GM21737 (cell line): ENCODE measurements at regions not wholly inside any gene's neighbourhood (a gene's known extent, or its start where the extent isn't known, plus 50 kb on each side); places are given as distances from the start of the nearest gene placed in this dataset.

ENCODE experiments used
- ATAC-seq: cut with Tn5 transposase; IDR thresholded peaks from one replicate; pipeline ENCODE4 v1.9.1; 2021; ENCODE audit warnings: mild to moderate bottlenecking, moderate library complexity; ENCODE audit not compliant: unreplicated experiment

DNA sequence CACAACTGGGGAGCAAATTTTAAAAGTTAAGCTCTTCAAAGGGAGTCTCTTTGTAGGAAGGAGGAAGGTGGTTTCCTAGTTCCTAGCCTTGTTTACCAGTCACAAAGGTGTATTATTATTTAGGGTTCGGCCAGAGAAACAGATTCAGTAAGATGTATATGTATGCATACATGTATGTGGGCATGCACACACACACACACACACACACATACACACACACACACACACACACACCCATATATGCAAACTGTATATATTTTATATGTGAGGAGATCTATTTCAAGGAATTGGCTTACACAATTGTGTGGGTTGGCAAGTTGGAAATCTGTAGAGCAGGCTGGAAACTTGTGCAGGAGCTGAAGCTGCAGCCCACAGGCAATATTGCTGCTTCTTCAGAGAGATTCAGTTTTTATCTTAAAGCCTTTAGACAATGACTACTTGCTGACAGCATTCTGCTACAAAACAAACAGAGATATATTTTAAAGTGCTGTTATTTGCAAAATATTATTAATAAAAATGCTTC is 75.3 kb upstream of the DNAH5 start:
- no peak for ATAC-seq

DNA sequence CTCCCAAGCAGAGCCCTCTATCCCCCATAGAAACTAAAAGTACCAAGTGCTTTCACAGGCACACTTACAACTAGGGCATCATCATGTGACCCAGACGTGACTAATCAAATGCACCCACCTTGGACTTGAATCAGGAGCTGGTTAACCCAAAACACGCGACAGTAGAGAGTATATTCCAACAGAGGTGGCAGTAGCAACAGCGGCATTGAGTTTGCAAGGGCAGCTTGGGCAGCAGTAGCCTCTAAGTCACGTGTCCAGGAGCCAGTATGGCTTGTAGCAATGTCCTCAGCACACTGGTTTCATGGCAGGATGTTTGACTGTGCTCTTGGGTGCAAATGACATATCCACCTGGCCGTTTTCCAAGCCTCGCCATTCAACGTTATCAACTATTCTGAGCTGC is 73.4 kb upstream of the DNAH5 start:
- ATAC-seq = no peak

DNA sequence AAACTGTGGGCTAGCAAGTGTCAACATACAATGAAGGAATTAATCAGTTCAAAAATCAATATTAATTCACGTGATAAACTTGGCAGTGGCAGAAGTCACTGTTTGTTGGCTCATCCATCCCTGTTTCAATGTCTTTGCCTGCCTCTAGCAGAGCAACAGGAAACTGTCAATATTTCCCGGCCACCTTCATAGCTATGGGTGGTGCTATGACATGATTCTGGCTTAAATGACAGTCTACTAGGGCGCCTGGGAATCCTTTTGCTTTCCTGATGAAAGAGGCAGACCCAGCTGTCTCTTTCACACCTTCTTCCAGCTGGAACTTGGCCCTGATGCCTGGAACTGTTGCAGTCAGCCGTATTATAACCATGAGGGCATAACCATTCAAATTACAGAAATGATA is 72.1 kb upstream of the DNAH5 start:
- ATAC-seq = no peak

DNA sequence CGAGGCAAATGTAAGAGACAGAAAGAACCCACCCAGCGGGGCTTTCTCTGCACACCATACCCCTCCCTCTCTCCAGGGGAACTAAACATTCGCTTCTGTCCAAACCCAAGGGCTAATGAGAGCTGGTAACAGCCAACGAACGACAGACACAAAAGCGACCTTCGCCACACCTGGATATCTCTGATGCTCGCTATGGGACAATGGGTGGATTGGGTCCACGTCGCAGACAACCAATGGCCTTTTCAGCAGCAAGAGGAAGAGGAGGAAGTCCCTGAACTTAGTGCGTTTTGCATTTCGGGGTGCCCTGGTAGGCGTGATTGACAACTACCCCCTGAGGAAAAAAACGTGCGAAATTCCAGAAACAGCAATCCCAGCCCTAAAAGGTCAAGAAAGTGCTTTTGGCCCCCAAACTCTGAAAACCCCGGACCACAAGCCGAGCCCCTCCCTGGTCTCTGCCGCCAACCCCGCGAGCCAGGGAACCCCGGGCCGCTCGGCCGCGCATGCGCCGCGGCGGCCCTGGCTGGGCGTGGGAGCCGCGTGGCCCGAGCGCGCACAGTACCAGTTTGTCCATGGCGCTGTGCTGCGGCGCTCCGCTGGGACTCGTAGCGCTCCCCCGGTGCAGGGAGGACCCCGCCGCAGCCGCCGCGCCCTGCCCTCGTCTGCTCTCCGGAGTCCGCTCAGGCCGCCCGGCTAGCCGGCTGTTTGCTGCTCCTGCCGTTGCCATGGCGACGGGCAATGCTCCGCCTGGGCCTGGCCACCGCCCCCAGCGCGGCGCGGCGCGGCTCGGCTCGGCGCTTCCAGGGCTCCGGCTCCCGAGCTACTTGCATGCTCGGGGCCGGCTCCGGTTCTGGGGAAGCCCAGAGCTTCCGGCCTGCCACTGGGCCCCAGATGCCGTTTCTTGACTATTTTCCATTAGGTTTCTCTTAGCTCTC is 66.9 kb upstream of the DNAH5 start:
- peak; percentile 94 for ATAC-seq

DNA sequence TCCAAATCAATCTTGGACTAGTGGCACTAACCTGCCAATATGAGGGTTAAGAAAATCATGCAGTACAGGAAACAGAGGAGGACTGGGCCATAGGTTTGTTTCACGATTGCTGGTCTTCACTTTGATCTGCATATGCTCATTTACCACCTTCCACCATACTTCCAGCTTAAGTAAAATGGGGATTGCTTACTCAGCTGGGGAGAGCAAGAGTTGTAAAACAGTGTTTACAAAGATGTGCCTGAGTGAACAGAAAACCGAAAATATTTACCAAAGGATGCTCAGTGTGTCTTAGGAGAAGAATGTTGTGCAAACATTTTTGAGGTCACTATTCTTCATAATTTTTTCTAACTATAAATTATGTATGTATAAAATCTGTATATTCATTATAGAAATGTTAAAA is 65.1 kb upstream of the DNAH5 start:
- ATAC-seq = no peak

DNA sequence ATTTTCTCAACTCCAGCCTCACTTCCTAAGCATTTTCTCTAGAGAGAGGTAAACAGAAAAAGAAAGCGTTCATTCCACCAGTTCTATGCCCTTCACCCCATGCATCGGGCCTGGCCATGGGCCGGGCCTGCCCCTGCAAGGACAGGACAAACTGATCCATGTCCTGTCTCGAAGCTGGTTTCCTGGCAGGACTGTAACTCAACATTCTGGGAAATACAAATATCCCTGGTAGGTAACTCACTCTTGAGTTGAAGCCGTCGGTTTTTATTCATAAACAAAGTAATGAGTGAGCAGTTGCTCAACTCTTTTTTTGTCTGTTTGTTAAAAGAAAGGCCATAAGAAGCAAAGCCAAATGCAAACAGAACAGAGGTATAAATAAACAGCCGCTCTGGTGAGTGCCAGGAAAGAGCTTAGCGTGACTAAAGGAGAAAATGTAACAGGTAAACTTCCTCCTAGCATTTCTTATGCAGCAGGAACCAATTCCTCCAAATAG is 64.4 kb upstream of the DNAH5 start:
- no peak for ATAC-seq

DNA sequence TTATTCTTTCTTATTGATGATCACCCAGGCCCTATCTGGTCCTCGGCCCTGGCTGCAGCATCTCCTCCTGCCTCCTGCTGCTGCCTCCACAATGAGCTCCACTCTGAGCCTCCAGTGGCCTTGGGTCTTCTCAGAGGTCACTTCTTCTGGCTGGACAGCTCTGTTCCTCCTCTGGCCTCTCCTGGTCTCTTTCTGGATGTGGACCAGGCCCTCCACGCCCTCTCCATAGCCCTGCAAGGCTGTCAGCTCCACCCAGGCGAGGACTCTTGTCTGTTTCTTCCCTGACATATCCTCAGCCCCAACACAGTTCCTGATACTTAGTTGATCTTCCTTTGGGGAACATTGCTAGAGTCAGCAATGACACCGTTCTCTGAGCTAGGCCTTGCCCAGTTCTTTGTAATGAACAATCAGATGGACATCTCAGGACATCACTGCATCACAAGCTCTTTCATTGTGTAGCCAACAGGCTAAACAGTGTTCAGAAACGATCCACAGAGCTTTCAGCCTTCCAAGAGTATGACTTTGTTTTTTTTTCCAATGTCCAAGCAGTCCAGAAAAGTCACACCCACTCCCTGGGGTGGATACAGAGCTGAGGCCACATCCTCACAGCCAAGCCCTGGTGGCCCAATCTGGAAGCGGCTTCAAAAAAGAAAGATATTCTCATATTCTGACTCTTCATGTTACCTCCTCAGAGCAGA is 62.5 kb upstream of the DNAH5 start:
- ATAC-seq = no peak

DNA sequence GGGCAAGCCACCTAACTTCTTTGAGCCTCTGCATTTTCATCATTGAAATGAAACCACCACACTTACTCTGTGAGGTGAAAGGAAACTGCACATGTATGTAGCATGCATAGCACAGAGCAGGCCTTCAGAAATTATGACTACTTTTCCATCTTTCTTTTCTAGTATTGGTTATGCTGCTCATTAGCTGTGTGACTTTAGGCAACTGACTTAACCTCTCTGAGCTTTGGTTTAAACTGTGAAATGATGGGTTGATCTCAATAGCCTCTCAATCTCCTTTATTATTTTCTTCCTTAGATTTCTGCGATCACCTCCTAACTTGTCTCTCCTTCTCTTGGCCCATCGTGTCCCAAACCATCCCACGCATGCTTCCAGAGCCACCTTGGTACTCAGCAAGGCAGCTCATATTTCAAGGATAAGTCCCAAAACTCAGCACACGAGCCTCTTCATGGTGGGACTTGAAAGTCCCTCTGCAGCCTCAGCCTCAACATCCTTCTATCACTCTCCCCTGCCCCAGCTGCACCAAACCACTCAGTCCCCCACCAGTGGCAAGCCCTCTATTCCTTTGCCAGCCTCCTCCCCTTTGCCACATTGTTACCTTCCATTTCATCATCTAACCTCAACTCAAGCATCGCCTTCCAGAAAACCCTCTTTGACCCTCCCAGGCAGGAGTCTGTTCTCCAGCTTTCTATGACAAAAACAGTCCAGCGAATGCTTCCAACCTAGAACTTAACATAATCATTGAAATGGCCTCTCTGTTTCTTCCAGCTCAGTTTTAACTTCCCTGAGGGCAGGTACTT is 60.3 kb upstream of the DNAH5 start:
- no peak for ATAC-seq

DNA sequence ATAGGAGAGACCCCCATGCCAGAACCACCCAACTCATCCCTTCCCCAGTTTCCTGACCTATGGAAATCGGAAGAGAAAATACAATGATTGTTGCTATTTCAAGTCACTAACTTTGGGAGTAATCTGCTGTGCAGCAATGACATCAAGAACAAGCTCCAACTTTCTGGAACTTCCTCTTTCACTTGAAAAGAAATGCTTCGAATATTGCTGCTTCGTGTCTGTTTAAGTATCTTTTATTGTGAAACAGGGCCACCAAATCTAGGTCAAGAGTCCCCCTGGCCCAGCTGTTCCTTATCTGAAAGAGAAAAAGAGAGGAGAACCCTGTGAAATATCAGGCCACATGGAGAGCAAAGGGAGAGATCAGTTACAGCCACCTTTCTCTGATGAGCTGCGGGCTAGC is 59.4 kb upstream of the DNAH5 start:
- ATAC-seq = no peak

DNA sequence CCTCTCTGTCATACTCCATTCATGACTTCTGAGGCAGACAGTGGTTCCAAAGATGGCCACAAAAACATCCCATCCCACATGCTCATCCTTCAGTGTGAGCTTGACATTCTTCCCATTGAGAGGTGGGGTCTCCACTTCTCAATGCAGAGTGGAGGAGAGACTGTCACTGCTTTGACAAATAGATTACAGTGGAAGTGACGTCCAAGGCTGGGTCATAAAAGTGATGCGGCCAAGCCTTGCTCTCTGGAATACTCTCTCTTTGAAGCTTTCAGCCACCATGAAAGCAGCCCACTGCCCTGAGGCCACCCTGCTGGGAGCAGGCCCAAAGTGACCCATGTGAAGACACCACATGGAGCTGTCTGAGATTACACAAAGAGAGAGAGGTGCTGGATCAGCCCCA is 59.0 kb upstream of the DNAH5 start:
- ATAC-seq = no peak

DNA sequence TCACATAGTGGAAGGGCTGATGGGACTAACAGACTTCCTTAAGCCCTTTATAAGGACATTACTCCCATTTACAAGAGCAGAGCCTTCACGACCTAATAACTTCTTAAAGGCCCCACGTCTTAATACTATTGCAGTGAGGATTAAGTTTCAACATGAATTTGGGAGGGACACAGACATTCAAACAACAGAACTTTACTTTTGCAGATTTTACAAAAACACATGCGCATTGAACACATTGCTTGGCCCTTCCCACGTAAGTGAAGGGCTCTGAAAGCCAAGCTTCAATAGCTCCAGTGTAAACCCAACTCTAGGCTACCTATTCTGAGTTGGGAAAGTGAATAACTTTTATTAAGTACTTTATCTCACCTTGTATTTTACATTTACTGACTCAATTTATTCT is 53.8 kb upstream of the DNAH5 start:
- ATAC-seq = no peak

DNA sequence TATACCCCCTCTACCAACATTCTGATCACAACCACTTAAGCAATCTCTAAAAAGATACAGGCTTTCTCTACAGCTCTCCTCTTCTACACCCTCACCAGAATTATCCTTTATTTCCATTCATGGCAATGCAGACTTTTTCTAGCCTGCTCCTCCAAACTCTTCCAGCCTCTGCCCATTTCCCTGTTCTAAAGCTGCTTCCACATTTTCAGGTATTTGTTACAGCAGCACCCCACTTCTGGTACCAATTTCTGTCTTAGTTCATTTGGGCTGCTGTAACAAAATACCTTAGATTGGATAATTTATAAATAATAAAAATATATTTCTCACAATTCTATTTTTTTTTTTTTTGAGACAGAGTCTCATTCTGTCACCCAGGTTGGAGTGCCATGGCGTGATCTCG is 53.0 kb upstream of the DNAH5 start:
- no peak for ATAC-seq

DNA sequence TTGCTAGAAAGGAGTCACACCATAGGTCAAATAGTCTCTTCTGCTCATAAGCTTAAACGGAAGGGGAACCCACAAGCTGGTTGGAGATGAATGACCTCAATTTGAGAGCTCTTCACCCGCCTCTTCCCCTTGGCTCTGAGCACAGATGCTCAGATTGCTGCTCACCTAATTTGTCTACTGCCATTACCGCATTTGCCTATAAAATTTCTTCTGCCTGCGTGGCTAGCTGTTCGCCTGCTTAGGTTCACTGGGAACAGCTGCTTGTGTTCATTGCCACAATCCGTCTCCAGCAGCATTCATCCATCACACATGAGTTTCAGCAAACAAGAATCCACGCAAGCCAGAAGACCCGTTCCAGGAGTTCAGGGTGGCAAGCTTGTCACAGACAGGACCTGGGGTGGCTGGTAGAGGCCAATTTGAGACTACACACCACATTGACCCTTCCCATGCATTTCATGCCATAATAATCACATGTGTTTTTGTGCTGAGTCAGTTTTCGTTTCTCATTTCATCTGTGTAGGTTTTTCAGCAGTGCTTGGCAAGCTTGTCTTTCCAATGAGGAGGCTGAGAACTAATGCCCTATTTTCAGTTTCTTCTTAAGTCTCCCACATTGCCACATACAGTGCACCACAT is 50.2 kb upstream of the DNAH5 start:
- no peak for ATAC-seq
